ENCODE measurements at regions not wholly inside any gene's neighbourhood (a gene's known extent, or its start where the extent isn't known, plus 50 kb on each side); places are given as distances from the start of the nearest gene placed in this dataset.

DNA sequence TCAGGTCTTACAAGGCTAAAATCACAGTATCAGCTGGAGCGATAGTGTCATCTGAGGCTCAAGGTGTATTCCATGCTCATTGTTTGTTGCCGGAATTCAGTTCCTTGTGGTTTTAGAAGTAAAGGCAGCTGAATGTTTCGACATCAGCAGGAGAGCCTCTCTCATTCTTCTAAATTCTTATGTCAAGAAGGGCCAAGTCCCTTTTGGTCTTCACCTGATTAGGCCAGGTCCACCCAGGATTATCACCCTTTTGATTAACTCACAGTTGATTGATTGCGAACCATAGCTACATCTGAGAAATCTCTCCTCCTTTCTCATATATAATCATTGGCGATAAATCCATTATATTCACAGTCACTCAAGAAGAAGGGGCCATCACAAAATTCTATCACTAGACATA is 806.7 kb upstream of the PRMT6 start:
- no peaks in the 10 kb centered on the region for H3K79me1 ChIP-seq (ENCODE audit: insufficient read depth, low read depth, low read length, poor library complexity, severe bottlenecking)
- H3K18ac ChIP-seq (ENCODE audit: insufficient read length, low read depth, low read length), result no peak overlapping the region
- H3K9ac ChIP-seq (ENCODE audit: extremely low read depth, insufficient read length, low read length), result no peak overlapping the region
- H3K27me3 ChIP-seq (ENCODE audit: insufficient read depth, low read length), result no peaks in the 10 kb centered on the region
- Mint-ChIP-seq H3K4me1 (no peaks in the 10 kb centered on the region), H3K4me3 (no peak overlapping the region), H3K27ac (no peak overlapping the region), H3K27me3 (ENCODE audit: low read depth) (no peaks in the 10 kb centered on the region), H3K36me3 (ENCODE audit: insufficient read depth in 1 of 3, low read depth in 3 of 3) (no peaks in the 10 kb centered on the region), H3K9me3 (no peaks in the 10 kb centered on the region)
- H3T11ph ChIP-seq (ENCODE audit: low read length), result no peak overlapping the region
- H2BK12ac ChIP-seq (ENCODE audit: insufficient read length, low read depth, low read length), result no peak overlapping the region
- H2BK120ac ChIP-seq (ENCODE audit: low read depth, low read length, poor library complexity, severe bottlenecking), result no peak overlapping the region
- H3K56ac ChIP-seq (ENCODE audit: insufficient read length, low read depth, low read length), result no peak overlapping the region
- no peaks in the 10 kb centered on the region for H4K20me1 ChIP-seq (ENCODE audit: control insufficient read depth, insufficient read depth, insufficient read length)
- H3K23ac ChIP-seq (ENCODE audit: insufficient read length, low read depth, low read length), result no peak overlapping the region
- H2AK5ac ChIP-seq (ENCODE audit: insufficient read length, low read length), result no peak overlapping the region
- no peaks in the 10 kb centered on the region for H3K9me3 ChIP-seq (ENCODE audit: control insufficient read depth, low read depth, low read length)
- H4K5ac ChIP-seq (ENCODE audit: insufficient read length, low read depth, low read length), result no peak overlapping the region
- no peaks in the 10 kb centered on the region for H3K79me2 ChIP-seq (ENCODE audit: insufficient read depth, low read length)
- H2BK20ac ChIP-seq (ENCODE audit: low read depth, low read length, poor library complexity, severe bottlenecking), result no peak overlapping the region
- H3K4me1 ChIP-seq (ENCODE audit: insufficient read depth, low read length), result no peaks in the 10 kb centered on the region
- no peak for DNase-seq
- no peak overlapping the region for H2BK5ac ChIP-seq (ENCODE audit: insufficient read length, low read length)
- TF ChIP-seq, protein P1, sequence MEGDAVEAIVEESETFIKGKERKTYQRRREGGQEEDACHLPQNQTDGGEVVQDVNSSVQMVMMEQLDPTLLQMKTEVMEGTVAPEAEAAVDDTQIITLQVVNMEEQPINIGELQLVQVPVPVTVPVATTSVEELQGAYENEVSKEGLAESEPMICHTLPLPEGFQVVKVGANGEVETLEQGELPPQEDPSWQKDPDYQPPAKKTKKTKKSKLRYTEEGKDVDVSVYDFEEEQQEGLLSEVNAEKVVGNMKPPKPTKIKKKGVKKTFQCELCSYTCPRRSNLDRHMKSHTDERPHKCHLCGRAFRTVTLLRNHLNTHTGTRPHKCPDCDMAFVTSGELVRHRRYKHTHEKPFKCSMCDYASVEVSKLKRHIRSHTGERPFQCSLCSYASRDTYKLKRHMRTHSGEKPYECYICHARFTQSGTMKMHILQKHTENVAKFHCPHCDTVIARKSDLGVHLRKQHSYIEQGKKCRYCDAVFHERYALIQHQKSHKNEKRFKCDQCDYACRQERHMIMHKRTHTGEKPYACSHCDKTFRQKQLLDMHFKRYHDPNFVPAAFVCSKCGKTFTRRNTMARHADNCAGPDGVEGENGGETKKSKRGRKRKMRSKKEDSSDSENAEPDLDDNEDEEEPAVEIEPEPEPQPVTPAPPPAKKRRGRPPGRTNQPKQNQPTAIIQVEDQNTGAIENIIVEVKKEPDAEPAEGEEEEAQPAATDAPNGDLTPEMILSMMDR (conservative IDR thresholded peaks at IDR 0.05), result no peak
- no peak overlapping the region for H3K4me2 ChIP-seq (ENCODE audit: insufficient read depth, insufficient read length, low read length)
- H3K27ac ChIP-seq (ENCODE audit: insufficient read length, low read depth, low read length), result no peak overlapping the region
- no peak overlapping the region for H2BK15ac ChIP-seq (ENCODE audit: low read depth, low read length)
- WGBS (ENCODE audit: extremely low coverage, insufficient read length, low lambda C conversion rate), result no CpG with 5 or more reads among the region's 5 CpGs
- H3K23me2 ChIP-seq (ENCODE audit: insufficient read length, low read depth, low read length, poor library complexity, severe bottlenecking), result no peaks in the 10 kb centered on the region
- H3K14ac ChIP-seq (ENCODE audit: insufficient read depth, low read length), result no peak overlapping the region
- H3K4ac ChIP-seq (ENCODE audit: low read depth, low read length), result no peak overlapping the region
- H4K91ac ChIP-seq (ENCODE audit: insufficient read length, low read depth, low read length), result no peak overlapping the region
- H4K8ac ChIP-seq (replicated peaks; ENCODE audit: insufficient read length, low read depth, low read length), result no peak overlapping the region
- no peak overlapping the region for H2AFZ ChIP-seq (ENCODE audit: low read length)

All from H9 (cell line).